ENCODE measurements at regions not wholly inside any gene's neighbourhood (a gene's known extent, or its start where the extent isn't known, plus 50 kb on each side); places are given as distances from the start of the nearest gene placed in this dataset.

GRCh38 chrX:69298466-69299140 lies 133.3 kb upstream of the PJA1 start:
- no peak for DNase-seq (ENCODE audit: low read depth)
- no peak overlapping the region for H3K4me3 ChIP-seq (ENCODE audit: low read length)
- TF ChIP-seq, protein P1, sequence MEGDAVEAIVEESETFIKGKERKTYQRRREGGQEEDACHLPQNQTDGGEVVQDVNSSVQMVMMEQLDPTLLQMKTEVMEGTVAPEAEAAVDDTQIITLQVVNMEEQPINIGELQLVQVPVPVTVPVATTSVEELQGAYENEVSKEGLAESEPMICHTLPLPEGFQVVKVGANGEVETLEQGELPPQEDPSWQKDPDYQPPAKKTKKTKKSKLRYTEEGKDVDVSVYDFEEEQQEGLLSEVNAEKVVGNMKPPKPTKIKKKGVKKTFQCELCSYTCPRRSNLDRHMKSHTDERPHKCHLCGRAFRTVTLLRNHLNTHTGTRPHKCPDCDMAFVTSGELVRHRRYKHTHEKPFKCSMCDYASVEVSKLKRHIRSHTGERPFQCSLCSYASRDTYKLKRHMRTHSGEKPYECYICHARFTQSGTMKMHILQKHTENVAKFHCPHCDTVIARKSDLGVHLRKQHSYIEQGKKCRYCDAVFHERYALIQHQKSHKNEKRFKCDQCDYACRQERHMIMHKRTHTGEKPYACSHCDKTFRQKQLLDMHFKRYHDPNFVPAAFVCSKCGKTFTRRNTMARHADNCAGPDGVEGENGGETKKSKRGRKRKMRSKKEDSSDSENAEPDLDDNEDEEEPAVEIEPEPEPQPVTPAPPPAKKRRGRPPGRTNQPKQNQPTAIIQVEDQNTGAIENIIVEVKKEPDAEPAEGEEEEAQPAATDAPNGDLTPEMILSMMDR (conservative IDR thresholded peaks at IDR 0.05; ENCODE audit: low read depth, low read length), result no peak

- DNase-seq (ENCODE audit: low read depth), result no peak
- TF ChIP-seq, protein P1 (conservative IDR thresholded peaks at IDR 0.05; ENCODE audit: low read depth, low read length), result no peak
- H3K4me3 ChIP-seq (ENCODE audit: low read length), result no peak overlapping the region
Measured at GRCh38 chrX:69297506-69297905, 132.3 kb upstream of the PJA1 start.

GRCh38 chrX:69293776-69294601 lies 128.7 kb upstream of the PJA1 start:
- no peak for DNase-seq (ENCODE audit: low read depth)
- TF ChIP-seq, protein P1 (conservative IDR thresholded peaks at IDR 0.05; ENCODE audit: low read depth, low read length), result no peak
- no peak overlapping the region for H3K4me3 ChIP-seq (ENCODE audit: low read length)

GRCh38 chrX:69291116-69291515 lies 125.9 kb upstream of the PJA1 start:
- no peak overlapping the region for H3K4me3 ChIP-seq (ENCODE audit: low read length)
- TF ChIP-seq, protein P1 (conservative IDR thresholded peaks at IDR 0.05; ENCODE audit: low read depth, low read length), result no peak
- no peak for DNase-seq (ENCODE audit: low read depth)

DNA sequence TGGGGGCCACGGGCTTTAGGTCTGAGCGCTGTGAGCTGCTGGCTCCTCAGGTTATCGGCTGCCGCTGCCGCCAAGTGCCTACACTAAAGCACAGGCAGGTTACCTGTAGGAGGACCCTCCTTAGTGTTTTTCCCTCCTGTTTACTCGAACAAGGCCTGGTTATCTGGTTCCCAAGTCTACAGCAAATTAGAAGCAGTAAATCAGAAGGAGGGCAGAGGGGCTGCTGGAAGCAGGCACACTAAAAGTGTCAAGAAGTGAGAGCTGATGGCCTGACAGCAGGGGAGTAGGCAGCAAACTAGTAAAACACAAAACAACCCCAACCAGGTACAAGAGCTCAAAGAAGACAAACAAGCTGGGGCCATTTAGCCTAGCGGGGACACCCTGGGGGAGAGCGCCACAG lies 125.0 kb upstream of the PJA1 start:
- TF ChIP-seq, protein P1 (conservative IDR thresholded peaks at IDR 0.05; ENCODE audit: low read depth, low read length), result no peak
- H3K4me3 ChIP-seq (ENCODE audit: low read length), result no peak overlapping the region
- no peak for DNase-seq (ENCODE audit: low read depth)

- TF ChIP-seq, protein P1 (conservative IDR thresholded peaks at IDR 0.05; ENCODE audit: low read depth, low read length), result no peak
- DNase-seq (ENCODE audit: low read depth), result no peak
- H3K4me3 ChIP-seq (ENCODE audit: low read length), result no peak overlapping the region
Measured at GRCh38 chrX:69289793-69290123, 124.5 kb upstream of the PJA1 start.
